Neural progenitor cell (in vitro differentiated cells): ENCODE measurements at regions not wholly inside any gene's neighbourhood (a gene's known extent, or its start where the extent isn't known, plus 50 kb on each side); places are given as distances from the start of the nearest gene placed in this dataset.

Experiments used
- DNase-seq: peaks from one replicate; pipeline ENCODE4 v3.0.0-alpha.2; 2016; ENCODE audit warnings: low spot score
- H2AFZ ChIP-seq: fragments of 200-600 bp; sonication (generic); replicated peaks from 2 replicates; pipeline ENCODE4 v1.6.1; 2016; ENCODE audit warnings: antibody characterized with exemption
- H3F3A ChIP-seq: fragments of 200-600 bp; sonication (generic); 2 replicates; pipeline ENCODE4 v1.6.1; 2016; ENCODE audit warnings: antibody characterized with exemption, low read depth
- H3K27ac ChIP-seq: fragments of 200-600 bp; sonication (generic); 2 replicates; pipeline ENCODE4 v1.5.1; 2016; ENCODE audit warnings: mild to moderate bottlenecking
- H3K27me3 ChIP-seq: fragments of 200-600 bp; sonication (generic); 2 replicates; pipeline ENCODE4 v1.6.1; 2016; ENCODE audit warnings: mild to moderate bottlenecking, moderate library complexity
- H3K36me3 ChIP-seq: fragments of 200-600 bp; sonication (generic); 2 replicates; pipeline ENCODE4 v1.5.1; 2016
- H3K4me1 ChIP-seq: fragments of 200-600 bp; sonication (generic); 2 replicates; pipeline ENCODE4 v1.6.1; 2016; ENCODE audit warnings: mixed run types
- H3K4me2 ChIP-seq: fragments of 200-600 bp; sonication (generic); 2 replicates; pipeline ENCODE4 v1.6.1; 2016
- H3K4me3 ChIP-seq: fragments of 200-600 bp; sonication (generic); 2 replicates; pipeline ENCODE4 v1.5.1; 2016
- H3K79me2 ChIP-seq: fragments of 200-600 bp; sonication (generic); 2 replicates; pipeline ENCODE4 v1.6.1; 2016; ENCODE audit warnings: low read depth
- H3K9ac ChIP-seq: fragments of 200-600 bp; sonication (generic); 2 replicates; pipeline ENCODE4 v1.6.1; 2016
- H3K9me3 ChIP-seq: fragments of 200-600 bp; sonication (generic); 2 replicates; pipeline ENCODE4 v1.5.1; 2016; ENCODE audit warnings: low read depth
- H4K20me1 ChIP-seq: fragments of 200-600 bp; sonication (generic); 2 replicates; pipeline ENCODE4 v1.6.1; 2016; ENCODE audit warnings: low read depth
- H3K27ac Mint-ChIP-seq: 3 replicates; pipeline ENCODE4 v1.8.0; 2021; ENCODE audit warnings: mixed read lengths
- H3K27me3 Mint-ChIP-seq: 2 replicates; pipeline ENCODE4 v1.8.0; 2022; ENCODE audit warnings: low read depth, mild to moderate bottlenecking, inconsistent platforms, moderate library complexity, mixed read lengths; ENCODE audit not compliant: insufficient read depth
- H3K36me3 Mint-ChIP-seq: 3 replicates; pipeline ENCODE4 v1.8.0; 2021; ENCODE audit warnings: mixed read lengths
- H3K4me1 Mint-ChIP-seq: 3 replicates; pipeline ENCODE4 v1.8.0; 2021; ENCODE audit warnings: mixed read lengths
- H3K4me3 Mint-ChIP-seq: 3 replicates; pipeline ENCODE4 v1.8.0; 2021; ENCODE audit warnings: mild to moderate bottlenecking, moderate library complexity, mixed read lengths
- H3K9me3 Mint-ChIP-seq: 3 replicates; pipeline ENCODE4 v1.8.0; 2020; ENCODE audit warnings: mixed read lengths
- EZH2 ChIP-seq: fragments of 200-600 bp; sonication (generic); IDR thresholded peaks from 2 replicates; pipeline ENCODE4 v1.6.1; 2017; ENCODE audit warnings: antibody characterized with exemption, mild to moderate bottlenecking, moderate library complexity
- EZH2phosphoT487 ChIP-seq: fragments of 200-600 bp; sonication (generic); IDR thresholded peaks from 2 replicates; pipeline ENCODE4 v1.6.1; 2017; ENCODE audit warnings: antibody characterized with exemption
- TF ChIP-seq, protein P1 (sequence below): fragments of 200-600 bp; sonication (generic); IDR thresholded peaks from 2 replicates; pipeline ENCODE4 v1.5.1; 2017; ENCODE audit warnings: antibody characterized with exemption, mild to moderate bottlenecking

DNA sequence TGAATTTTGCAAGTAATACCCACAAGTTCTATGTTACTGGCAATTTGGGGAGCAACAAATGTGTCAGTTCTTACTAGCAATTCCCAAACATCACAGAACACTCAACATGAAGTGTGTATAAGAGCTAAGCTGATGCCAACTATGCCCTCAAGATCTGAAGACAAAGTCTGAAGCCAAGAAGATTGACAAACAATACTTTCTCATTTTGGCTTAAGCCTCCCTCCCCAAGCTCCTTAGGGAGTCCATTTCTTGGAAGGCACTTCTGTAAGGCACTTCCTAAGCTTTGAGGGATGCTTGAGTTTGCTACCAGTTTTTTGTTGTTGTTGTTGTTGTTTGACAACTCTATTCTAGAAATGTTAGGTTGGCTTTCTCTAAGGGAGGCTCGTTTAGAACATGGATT, 154.4 kb upstream of the ZNF644 start:
- H3K36me3 Mint-ChIP-seq, result no peaks in the 10 kb centered on the region
- no peaks in the 10 kb centered on the region for H3K4me1 Mint-ChIP-seq
- no peaks in the 10 kb centered on the region for H3K9me3 Mint-ChIP-seq

DNA sequence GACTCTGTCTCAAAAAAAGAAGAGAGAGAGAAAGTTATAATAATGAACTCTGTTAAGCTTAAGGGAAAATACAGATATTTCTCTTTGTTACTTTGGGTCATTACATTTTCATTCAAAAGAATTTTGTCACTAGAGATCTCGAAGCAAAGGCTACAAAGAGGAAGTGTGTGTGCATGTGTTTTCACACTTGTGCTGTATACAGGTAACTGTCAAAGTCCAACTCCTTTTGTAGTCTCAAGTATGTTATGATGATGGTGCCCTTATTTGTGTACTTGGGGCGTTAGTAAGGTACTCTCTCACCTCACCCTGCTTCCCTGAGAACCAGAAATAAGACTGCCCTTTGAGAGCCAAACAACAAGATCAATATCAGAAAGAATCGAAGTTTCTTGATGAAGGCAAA, 152.9 kb upstream of the ZNF644 start:
- H3K9me3 Mint-ChIP-seq, result no peaks in the 10 kb centered on the region
- H3K36me3 ChIP-seq, result no peaks in the 10 kb centered on the region
- H4K20me1 ChIP-seq, result no peaks in the 10 kb centered on the region
- no peak overlapping the region for H3K4me3 ChIP-seq
- H3K36me3 Mint-ChIP-seq, result no peaks in the 10 kb centered on the region
- H3K9ac ChIP-seq, result no peak overlapping the region
- no peaks in the 10 kb centered on the region for H3K4me1 Mint-ChIP-seq
- no peak overlapping the region for H3K27ac ChIP-seq
- no peak overlapping the region for H3K27ac Mint-ChIP-seq
- H2AFZ ChIP-seq, result no peak overlapping the region
- H3F3A ChIP-seq, result peaks cover 5% of the 10 kb centered on the region
- H3K4me1 ChIP-seq, result peaks cover 8% of the 10 kb centered on the region
- H3K9me3 ChIP-seq, result no peaks in the 10 kb centered on the region
- H3K27me3 Mint-ChIP-seq, result peaks cover 10% of the 10 kb centered on the region
- DNase-seq, result no peak
- H3K4me2 ChIP-seq, result no peak overlapping the region
- H3K79me2 ChIP-seq, result no peaks in the 10 kb centered on the region
- no peaks in the 10 kb centered on the region for H3K27me3 ChIP-seq
- no peak for TF ChIP-seq EZH2phosphoT487
- TF ChIP-seq, protein P1, sequence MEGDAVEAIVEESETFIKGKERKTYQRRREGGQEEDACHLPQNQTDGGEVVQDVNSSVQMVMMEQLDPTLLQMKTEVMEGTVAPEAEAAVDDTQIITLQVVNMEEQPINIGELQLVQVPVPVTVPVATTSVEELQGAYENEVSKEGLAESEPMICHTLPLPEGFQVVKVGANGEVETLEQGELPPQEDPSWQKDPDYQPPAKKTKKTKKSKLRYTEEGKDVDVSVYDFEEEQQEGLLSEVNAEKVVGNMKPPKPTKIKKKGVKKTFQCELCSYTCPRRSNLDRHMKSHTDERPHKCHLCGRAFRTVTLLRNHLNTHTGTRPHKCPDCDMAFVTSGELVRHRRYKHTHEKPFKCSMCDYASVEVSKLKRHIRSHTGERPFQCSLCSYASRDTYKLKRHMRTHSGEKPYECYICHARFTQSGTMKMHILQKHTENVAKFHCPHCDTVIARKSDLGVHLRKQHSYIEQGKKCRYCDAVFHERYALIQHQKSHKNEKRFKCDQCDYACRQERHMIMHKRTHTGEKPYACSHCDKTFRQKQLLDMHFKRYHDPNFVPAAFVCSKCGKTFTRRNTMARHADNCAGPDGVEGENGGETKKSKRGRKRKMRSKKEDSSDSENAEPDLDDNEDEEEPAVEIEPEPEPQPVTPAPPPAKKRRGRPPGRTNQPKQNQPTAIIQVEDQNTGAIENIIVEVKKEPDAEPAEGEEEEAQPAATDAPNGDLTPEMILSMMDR, result no peak
- H3K4me3 Mint-ChIP-seq, result no peak overlapping the region

More for the DNA sequence above, 154.4 kb upstream of the ZNF644 start:
- Histone ChIP-seq H3K27me3 (no peaks in the 10 kb centered on the region), H3K9me3 (no peaks in the 10 kb centered on the region), H4K20me1 (no peaks in the 10 kb centered on the region), H3K9ac (no peak overlapping the region), H3K36me3 (no peaks in the 10 kb centered on the region), H3K4me2 (no peak overlapping the region), H3K4me3 (no peak overlapping the region), H3K4me1 (peaks cover 8% of the 10 kb centered on the region), H3F3A (peaks cover 5% of the 10 kb centered on the region), H3K79me2 (no peaks in the 10 kb centered on the region), H3K27ac (no peak overlapping the region), H2AFZ (no peak overlapping the region)
- Mint-ChIP-seq H3K27ac (no peak overlapping the region), H3K4me3 (no peak overlapping the region), H3K27me3 (peaks cover 10% of the 10 kb centered on the region)
- no peak for DNase-seq
- TF ChIP-seq EZH2phosphoT487 (no peak), EZH2 (no peak)
- TF ChIP-seq, protein P1, result no peak

DNA sequence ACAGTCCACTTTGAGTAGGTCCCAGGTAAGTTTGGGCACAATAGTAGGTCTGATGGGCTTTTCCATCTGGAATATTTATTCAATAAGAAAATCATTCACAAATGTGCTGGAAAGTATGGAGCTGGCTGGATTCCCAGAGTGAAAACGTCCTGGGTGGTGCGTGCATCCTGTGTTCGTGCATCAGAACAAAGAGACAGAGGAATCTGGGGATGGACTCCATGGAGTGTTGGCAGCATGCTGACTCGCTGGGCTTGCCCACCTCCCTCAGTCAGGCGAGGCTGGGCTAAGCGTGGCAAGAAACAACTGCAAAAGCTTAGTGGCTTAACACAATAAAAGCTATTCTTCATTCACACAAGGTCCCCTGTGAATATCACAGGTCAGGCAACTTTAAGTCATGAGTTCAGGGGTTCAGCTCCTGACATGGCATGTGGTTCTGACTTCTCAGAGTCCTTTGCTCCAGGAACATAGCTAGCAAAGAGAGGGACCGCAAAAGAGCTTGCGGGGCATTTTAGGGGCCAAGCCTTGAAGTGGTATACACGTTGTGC, 151.6 kb upstream of the ZNF644 start:
- Histone ChIP-seq H3F3A (peaks cover 9% of the 10 kb centered on the region), H3K4me3 (no peak overlapping the region), H2AFZ (no peak overlapping the region), H4K20me1 (no peaks in the 10 kb centered on the region), H3K79me2 (no peaks in the 10 kb centered on the region), H3K27me3 (no peaks in the 10 kb centered on the region), H3K9me3 (no peaks in the 10 kb centered on the region), H3K27ac (no peak overlapping the region), H3K4me1 (peaks cover 8% of the 10 kb centered on the region), H3K36me3 (no peaks in the 10 kb centered on the region), H3K9ac (no peak overlapping the region), H3K4me2 (no peak overlapping the region)
- no peak overlapping the region for H3K4me3 Mint-ChIP-seq
- no peaks in the 10 kb centered on the region for H3K4me1 Mint-ChIP-seq
- TF ChIP-seq EZH2phosphoT487 (no peak), EZH2 (no peak)
- TF ChIP-seq, protein P1, result no peak
- no peaks in the 10 kb centered on the region for H3K9me3 Mint-ChIP-seq
- no peak for DNase-seq
- H3K27ac Mint-ChIP-seq, result no peak overlapping the region
- peaks cover 10% of the 10 kb centered on the region for H3K27me3 Mint-ChIP-seq
- no peaks in the 10 kb centered on the region for H3K36me3 Mint-ChIP-seq
